GM18502 (cell line): ENCODE measurements at regions not wholly inside any gene's neighbourhood (a gene's known extent, or its start where the extent isn't known, plus 50 kb on each side); places are given as distances from the start of the nearest gene placed in this dataset.

ENCODE experiments used
- ATAC-seq: cut with Tn5 transposase; IDR thresholded peaks from one replicate; pipeline ENCODE4 v1.9.1; 2021; ENCODE audit warnings: mild to moderate bottlenecking; ENCODE audit not compliant: unreplicated experiment, poor library complexity

DNA sequence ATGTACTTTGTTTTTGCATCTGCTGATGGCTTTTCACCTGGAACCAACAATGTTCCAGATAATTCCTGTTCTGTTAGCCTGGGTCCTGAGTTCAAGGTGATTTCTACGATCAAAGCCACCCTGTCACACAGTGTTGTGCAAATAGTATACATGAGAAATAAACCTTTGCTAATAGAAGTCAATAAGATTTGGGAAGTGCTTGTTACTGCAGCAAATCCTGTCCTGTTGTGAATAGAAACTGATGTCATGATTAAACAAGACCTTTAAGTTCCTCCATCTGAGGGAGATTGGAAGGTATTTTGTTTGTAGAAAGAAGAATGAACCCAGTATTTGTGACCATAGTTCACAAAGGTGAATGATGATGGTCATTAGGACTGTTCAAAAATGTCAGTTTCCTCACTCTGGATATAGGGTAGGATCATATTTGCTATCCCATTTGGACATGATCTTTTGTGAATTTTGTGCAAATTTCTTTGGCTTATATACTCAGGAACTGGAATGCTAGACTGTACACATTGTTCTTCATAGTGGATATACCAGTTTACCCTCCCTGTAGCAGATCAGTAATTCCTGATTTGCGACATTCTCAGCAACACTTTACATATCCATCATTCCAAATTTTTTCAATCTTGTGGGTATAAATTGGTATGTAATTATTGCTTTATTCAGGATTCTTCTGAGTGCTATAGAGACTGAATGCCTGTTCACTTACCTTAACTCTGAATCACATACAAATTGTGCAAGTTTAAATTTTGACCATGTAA, 428.5 kb downstream of the METTL15 start:
- no peak for ATAC-seq

DNA sequence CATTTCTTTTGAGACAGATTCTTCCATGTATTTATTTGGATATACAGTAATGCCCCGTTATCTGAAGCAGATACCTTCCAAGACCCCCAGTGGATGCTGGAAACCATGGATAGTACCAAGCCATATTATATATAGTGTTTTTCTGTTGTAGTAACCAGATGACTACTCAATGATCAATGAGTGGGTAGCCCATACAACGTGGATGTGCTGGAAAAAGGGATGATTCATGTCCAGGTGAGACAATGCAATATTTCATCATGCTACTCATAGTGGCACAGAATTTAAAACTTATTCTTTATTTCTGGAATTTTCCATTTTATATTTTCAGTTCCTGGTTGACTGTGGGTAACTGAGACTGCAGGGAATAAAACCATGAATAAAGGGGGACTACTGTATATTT, 427.5 kb downstream of the METTL15 start:
- ATAC-seq = no peak

- no peak for ATAC-seq
Observed at GRCh38 chr11:28529540-28530410, 421.6 kb downstream of the METTL15 start.

- no peak for ATAC-seq
Observed at GRCh38 chr11:28529046-28529445, 420.9 kb downstream of the METTL15 start.

DNA sequence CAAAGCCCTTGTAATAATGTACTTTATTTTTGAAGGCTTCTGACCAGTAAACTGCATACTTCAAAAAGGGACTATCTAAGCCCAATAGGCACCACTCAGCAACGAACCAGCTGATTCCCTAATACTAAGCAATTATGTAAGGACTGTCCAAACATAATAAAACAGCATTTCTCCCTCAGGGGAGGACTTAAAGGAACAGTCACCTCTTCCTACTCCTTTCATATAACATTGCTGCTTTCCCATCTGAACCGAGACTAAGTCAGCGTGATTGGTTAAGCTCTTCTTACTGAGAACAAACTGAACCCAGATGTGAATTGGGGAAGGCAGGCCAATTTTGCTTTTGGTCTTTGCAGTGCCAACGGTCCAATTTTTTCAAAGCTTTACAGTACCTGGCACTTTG, 420.0 kb downstream of the METTL15 start:
- ATAC-seq = no peak

DNA sequence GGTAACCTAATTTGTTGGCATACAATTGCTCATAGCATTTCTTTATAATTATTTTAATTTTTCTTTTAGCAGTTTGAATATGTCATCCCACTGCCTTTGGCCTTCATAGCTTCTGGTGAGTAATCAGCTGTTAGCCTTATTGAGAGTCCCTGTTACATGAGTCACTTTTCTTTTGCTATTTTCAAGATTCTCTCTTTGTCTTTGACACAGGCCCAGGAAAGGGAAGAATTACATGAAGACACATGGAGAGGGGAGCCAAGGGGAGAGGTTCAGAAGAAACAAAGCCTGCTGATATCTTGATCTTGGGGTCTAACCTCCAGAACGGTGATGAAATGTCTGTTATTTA, 418.2 kb downstream of the METTL15 start:
- ATAC-seq = no peak

DNA sequence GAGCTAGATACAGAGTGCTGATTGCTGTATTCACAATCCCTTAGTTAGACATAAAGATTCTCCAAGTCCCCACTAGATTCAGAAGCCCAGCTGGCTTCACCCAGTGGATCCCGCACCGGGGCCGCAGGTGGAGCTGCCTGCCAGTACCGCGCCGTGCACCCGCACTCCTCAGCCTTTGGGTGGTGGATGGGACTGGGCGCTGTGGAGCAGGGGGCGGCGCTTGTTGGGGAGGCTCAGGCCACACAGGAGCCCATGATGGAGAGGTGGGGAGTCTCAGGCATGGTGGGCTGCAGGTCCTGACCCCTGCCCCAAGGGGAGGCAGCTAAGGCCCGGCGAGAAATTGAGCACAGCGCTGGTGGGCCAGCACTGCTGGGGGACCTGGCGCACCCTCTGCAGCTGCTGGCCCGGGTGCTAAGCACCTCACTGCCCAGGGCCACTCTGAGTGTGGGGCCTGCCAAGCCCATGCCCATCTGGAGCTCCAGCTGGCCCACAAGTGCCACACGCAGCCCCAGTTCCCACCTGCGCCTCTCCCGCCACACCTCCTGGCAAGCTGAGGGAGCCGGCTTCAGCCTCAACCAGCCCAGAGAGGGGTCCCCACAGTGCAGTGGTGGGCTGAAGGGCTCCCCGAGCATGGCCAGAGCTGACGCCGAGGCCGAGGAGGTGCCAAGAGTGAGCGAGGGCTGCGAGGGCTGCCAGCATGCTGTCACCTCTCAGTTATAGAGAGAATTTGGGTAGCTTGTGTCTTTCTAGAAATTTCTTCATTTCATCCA, 417.6 kb downstream of the METTL15 start:
- ATAC-seq = no peak

- no peak for ATAC-seq
Observed at GRCh38 chr11:28524098-28524497, 415.9 kb downstream of the METTL15 start.

- no peak for ATAC-seq
Observed at GRCh38 chr11:28521075-28521474, 412.9 kb downstream of the METTL15 start.

DNA sequence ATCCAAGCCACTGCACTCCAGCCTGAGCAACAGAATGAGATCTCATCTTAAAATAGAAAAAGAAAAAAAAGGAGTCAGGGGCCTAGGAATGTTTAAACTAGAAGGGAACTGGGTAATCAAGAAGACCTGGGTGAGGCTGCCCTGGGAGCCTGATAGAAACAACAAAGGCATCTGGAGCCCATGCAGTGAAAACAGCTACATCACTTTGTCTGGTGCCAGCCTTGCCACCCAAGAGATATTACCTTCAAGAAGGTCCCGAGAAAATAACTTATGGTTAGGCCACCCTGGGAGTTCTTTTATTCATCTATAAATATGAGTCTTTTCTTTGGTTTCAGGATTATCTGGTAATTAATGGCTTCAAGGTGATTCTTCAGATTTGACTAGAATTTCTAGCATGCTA, 412.1 kb downstream of the METTL15 start:
- no peak for ATAC-seq

- ATAC-seq = no peak
Observed at GRCh38 chr11:28518825-28519224, 410.6 kb downstream of the METTL15 start.

DNA sequence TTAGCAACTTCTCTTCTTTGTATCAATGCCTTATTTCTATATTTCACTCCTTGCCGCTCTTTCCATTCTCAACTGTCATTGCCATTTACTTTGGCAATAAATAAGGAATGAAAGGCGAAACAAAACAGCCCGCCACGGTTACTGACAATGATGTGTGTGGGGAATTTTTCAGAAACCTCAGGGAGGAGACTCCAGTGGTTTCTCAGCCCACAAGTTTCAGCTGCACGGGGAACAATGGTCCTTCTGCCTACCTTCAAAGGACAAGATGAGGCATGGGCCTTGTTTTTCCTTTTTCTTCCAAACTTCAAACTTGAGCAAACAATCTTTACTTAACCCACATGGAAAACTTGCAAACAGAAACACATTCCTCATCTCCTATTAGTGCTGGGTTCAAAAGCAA, 409.4 kb downstream of the METTL15 start:
- no peak for ATAC-seq

DNA sequence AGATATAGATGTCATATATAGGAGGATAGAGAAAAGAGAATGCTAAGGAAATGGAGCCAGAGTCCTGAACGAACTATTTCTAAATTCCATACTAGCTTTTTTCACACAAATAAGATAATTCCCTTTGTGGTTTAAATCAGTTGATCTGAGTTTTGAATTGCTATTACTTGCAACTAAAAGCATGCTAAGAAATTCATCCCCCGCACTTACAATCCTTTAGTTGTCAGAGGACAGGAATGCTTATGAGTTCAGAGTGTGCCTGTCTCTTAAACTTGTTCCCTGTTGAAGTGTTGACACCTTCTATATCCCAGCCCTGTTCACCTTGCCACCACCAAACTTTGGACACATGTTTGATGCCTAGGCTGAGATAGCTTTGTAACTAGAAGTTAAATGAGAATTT, 406.2 kb downstream of the METTL15 start:
- no peak for ATAC-seq

GRCh38 chr11:28512143-28512756, 404.1 kb downstream of the METTL15 start:
- ATAC-seq = no peak

GRCh38 chr11:28505232-28505631, 397.0 kb downstream of the METTL15 start:
- no peak for ATAC-seq

DNA sequence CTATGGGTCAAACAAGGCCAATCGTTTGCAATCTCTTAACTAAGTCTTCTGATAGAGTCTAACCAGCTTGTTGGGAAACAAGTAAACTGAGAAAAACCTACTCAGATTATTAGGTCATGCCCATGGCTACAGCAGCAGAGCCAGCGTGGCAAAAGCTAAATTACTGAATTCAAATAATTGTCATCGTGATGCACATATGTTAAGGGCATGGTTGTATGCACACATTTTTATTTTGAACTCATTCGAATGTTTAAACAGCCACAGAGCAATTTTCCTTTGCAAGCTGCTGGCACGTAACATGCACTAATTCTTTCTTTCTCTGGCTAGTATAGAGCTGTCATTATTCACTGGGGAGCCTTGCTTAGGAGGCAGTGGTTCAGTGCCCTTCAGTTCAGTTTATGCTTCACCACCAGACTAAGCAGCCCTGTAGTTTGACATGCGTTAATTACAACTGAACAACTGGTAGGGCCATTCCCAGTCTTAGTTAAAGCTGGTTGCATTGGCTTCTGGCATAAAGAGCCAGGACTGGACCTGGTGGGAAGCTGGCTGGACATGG, 396.4 kb downstream of the METTL15 start:
- no peak for ATAC-seq

DNA sequence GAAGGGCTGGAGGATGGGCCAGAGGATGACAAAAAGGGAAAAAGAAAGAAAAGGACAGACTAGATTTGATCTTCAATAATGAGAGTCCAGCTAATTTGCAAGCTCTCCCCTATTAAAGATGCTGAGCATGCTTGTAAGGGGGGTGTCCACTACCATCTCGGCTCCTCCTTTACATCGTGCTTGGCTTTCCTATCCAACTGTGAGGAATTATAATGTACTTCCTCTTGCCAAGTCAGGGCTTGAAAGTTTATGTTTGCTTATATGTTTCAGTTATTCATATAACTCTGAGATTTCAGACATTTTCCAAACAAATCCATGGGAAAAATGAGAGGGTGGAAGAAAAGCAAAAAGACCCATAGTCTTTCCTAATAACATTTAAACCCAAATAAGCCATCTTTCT, 387.1 kb downstream of the METTL15 start:
- no peak for ATAC-seq

- ATAC-seq = no peak
Observed at GRCh38 chr11:28491431-28491830, 383.2 kb downstream of the METTL15 start.

GRCh38 chr11:28490773-28491382, 382.7 kb downstream of the METTL15 start:
- ATAC-seq = no peak

GRCh38 chr11:28488336-28488735, 380.1 kb downstream of the METTL15 start:
- no peak for ATAC-seq
